SIG-M5 treated with dmso at 0.1 percent for 504 hours (cell line): ENCODE measurements at regions not wholly inside any gene's neighbourhood (a gene's known extent, or its start where the extent isn't known, plus 50 kb on each side); places are given as distances from the start of the nearest gene placed in this dataset.
"Not testable (repeated sequence)": the region's sequence is repeated elsewhere in the genome, so short reads cannot be mapped to it uniquely, and the experiment has no call there.

Experiments
- DNase-seq: peaks from one replicate; lab custom pipeline; 2025; ENCODE audit not compliant: unreplicated experiment; lab: John Stamatoyannopoulos, UW

DNA sequence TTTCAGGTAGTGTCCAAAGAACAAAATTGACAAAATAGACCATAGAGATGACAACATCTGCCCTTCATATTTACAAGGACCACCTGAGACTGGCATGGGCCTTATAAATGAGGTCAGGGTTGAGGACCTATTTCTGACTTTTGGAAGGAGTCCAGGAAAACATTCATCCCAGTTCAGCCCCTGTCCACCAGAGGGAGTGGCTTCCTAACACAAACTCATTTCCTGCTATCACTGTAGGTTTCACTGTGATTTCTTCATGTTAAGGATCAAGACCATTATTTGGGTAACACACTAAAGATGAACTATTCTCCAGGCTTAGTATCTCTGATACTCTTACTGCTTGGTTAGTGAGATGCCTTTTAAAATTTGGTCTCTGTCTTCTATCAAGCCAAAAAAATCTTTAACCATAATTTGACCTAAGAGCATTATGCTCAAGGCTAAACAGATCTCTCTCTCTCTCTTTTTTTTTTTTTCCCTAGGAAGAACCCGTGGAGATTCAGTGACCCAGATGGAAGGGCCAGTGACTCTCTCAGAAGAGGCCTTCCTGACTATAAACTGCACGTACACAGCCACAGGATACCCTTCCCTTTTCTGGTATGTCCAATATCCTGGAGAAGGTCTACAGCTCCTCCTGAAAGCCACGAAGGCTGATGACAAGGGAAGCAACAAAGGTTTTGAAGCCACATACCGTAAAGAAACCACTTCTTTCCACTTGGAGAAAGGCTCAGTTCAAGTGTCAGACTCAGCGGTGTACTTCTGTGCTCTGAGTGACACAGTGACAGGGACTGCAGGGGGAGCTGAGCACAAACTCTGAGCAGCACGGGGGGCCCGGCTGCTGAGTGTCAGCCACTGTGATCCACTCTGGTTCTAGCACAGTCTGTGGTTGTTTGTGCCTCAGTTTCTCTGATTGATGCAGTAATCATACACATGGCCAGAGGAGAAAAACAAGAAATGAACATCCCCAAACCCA lies 267.6 kb upstream of the OR4E1 start:
- peak; percentile 5 for DNase-seq

DNA sequence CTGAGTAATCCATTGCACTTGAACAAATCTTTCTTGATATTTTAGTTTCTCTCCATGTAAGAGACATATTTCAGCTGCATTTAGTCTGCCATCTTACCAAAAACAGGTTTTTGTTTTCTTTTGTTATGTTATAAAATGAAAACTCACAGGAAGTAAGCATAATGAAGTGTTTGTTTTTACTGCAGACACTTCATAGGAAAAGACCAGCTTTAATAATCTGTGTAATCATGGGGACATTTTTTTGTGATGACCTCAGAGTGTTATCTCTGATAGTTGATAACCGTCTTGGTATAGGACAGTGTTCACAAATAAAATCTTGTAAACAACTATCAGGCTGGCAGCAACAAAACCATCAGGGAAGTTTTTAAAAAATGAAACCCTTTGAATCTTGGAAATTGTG lies 266.2 kb upstream of the OR4E1 start:
- no peak for DNase-seq

DNA sequence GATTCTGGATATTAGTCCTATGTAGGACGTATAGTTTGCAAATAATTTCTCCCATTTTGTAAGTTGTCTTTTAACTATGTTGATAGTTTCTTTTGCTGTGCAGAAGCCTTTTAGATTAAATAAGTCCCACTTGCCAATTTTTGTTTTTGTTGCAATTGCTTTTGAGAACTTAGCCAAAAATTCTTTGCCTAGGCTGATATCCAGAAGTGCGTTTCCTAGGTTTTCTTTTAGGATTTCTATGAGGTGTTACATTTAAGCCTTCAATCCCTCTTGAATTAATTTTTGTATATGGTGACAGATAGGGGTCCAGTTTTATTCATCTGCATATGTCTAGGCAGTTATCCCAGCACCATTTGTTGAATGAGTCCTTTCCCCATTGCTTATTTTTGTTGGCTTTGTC lies 264.4 kb upstream of the OR4E1 start:
- no peak for DNase-seq

GRCh38 chr14:21933681-21934080 lies 260.1 kb upstream of the OR4E1 start:
- no peak for DNase-seq

- no peak for DNase-seq
Measured at GRCh38 chr14:21924479-21924878, 250.9 kb upstream of the OR4E1 start.

GRCh38 chr14:21923820-21924219 lies 250.2 kb upstream of the OR4E1 start:
- no peak for DNase-seq

- no peak for DNase-seq
Measured at GRCh38 chr14:21921453-21921852, 247.8 kb upstream of the OR4E1 start.

DNA sequence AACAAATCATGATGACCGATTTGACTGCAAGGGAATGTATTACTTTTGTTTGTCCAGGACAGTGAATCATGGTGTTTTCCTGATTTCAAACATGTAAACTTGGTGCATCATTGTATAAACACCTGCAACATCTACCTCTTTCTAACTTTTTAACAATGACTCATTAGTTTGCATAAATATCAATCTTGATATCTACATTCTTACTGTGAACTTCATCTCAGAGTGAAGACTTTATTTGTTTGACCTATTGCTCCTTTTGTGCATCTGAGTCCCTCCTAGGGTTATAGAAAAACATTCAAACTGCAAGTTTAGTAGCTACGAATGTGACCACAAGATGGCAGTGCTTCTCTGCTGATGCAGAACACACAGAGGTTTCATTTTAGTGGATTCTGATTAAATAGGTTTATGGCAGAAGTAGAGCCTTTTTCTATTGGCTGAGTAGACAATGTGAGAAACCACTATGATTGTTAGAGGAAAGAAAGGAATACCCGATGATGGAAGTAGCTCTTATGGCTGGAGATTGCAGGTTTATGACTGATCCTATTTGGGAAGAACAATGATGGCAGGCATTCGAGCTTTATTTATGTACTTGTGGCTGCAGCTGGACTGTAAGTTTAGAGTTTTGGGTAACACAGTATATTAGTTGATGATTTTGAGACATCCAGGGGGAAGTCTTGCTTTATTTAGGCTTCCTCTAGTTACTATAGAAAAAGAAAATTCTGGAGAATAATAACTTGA lies 244.2 kb upstream of the OR4E1 start:
- DNase-seq, result peak; percentile 42

- DNase-seq, result no peak
Measured at GRCh38 chr14:21915826-21916225, 242.2 kb upstream of the OR4E1 start.

GRCh38 chr14:21913759-21914158 lies 240.1 kb upstream of the OR4E1 start:
- peak; percentile 70 for DNase-seq

GRCh38 chr14:21912367-21912766 lies 238.7 kb upstream of the OR4E1 start:
- no peak for DNase-seq

- no peak for DNase-seq
Measured at GRCh38 chr14:21911877-21912276, 238.3 kb upstream of the OR4E1 start.

DNA sequence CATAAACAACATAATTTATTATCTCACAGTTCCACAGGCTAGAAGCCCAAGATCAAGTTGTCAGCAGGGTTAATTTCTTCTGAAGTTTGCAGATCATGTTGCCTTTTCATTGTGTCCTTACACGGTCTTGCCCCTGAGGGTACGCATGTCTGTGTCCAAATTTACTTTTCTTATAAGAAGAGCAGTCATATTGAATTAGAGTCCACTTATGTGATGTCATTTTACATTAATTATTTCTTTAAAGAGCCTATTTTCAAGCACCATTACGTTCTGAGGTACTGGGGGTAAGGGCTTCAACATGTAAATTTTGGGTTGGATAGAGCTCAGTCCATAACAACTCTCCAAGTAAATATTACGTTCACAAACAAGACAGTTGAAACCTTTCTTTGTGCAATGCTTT lies 236.6 kb upstream of the OR4E1 start:
- no peak for DNase-seq

DNA sequence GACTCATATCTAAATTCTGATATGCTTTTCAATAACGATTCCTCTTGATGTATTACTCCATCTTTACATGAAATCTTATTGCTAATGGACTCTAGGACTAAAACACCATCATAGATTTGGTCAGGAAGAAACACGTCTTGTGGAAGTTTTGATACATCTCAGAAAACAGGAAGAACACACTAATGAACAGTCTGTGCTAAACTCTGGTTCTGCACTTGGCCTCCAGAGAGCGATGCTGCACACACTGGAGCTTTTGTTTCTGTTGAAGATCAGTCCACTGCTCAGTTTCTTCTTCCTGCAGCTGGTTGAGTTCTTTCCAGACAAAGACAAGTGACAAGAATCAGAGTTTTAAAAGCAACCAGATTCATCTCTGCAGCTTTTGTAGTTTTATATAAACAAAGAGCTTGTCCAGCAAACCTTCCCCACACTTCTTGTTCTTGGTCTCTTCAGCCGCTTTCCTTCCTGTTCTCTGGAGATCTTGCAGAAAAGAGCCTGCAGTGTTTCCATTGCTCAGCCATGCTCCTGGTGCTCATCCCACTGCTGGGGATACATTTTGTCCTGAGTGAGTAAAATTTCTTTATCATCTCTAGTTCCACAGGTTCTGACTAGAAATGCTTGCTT lies 229.1 kb upstream of the OR4E1 start:
- peak; percentile 22 for DNase-seq

GRCh38 chr14:21894898-21895194 lies 221.2 kb upstream of the OR4E1 start:
- not testable (repeated sequence) for DNase-seq

DNA sequence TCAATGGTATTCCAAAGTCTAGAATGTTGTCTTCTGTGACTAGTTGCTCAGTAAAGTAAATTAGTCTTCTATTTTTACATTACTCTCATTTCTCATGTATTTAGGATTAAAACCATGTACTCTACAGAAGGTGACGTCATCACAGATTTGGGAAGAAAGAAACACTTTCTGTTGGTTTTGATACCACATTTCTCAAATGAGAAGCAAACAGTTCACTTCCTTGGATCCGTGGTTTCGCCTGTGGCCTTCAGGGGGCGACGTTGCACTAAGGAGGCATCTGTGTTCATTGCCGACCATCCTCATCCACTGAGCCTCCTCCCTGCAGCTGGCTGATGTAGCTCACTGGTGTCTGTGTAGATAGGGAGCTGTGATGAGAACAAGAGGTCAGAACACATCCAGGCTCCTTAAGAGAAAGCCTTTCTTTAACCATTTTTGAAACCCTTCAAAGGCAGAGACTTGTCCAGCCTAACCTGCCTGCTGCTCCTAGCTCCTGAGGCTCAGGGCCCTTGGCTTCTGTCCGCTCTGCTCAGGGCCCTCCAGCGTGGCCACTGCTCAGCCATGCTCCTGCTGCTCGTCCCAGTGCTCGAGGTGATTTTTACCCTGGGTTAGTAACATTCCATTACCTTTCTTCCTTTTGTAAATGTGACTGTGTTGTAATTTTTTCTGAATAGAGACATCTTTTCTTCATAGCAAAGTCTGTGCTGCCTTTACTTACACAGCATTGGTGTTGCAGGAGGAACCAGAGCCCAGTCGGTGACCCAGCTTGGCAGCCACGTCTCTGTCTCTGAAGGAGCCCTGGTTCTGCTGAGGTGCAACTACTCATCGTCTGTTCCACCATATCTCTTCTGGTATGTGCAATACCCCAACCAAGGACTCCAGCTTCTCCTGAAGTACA lies 220.6 kb upstream of the OR4E1 start:
- peak; percentile 7 for DNase-seq

DNA sequence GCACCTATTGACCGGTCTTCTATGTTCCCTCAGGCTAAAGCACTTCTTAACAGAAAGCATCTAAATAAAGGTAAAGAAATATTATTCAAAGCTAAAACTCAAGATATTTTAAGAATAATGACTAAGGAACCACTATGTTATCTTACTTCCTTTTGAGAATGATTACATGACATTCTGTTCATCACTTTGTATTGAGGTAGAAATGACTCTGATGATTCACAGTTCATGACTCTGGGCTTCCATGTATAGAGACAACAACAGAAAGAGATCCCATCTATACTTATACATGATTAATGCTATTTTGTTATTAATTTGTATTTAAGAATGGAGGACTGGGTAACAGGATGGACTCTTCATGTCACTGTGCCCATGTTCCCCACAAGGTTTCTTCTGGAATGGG lies 218.3 kb upstream of the OR4E1 start:
- no peak for DNase-seq

GRCh38 chr14:21884995-21885394 lies 211.4 kb upstream of the OR4E1 start:
- no peak for DNase-seq

- no peak for DNase-seq
Measured at GRCh38 chr14:21882226-21882625, 208.6 kb upstream of the OR4E1 start.

DNA sequence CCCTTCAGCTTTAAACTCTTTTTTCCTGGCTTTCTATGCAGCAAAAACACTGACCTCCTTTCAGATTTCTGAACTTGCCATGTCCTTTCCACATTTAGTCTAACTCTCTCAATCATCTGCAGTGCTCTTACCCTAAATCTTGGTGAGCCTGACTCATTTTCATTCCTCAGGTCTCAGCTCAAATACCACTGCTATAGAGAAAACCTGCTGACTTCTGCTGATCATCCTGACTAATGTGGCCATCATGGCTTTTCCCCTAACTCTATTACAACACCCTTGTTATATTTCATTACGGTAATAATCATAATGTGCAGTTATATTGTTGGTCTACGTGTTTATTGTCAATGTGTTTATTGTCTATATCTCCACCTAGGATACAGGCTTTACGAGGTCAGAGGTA lies 207.3 kb upstream of the OR4E1 start:
- no peak for DNase-seq

GRCh38 chr14:21875791-21876190 lies 202.2 kb upstream of the OR4E1 start:
- DNase-seq, result no peak
